ENCODE measurements at regions not wholly inside any gene's neighbourhood (a gene's known extent, or its start where the extent isn't known, plus 50 kb on each side); places are given as distances from the start of the nearest gene placed in this dataset.

DNA sequence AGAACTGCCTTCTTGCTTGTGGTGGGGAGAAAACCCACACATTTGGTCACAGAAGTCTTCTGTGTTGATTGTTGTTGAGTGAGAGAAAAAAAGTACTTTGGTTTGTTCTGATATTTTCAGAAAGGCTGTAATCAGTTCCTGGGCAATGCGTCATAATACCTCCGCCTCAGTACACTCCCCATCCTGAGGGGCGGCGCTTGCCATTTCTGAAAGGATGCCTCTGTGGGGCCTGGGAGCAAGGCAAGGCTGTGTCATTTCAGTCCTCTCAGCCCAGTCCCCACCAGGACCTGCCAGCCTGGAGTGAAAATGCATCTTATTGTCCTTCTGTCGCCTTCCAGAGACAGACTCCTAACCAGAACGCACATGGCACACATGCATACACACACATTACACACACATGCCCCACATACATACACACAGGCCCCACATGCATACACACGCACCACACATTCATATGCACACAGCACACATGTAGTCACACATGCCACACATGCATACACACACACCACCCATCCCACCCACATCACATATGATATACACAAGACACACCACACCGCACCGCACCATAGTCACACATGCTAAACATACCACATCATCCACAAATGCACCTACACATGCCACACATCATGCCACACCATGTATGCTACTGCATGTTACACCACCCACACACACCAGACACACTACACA lies 90.0 kb downstream of the CXCL12 start:
- TF ChIP-seq, protein P1, sequence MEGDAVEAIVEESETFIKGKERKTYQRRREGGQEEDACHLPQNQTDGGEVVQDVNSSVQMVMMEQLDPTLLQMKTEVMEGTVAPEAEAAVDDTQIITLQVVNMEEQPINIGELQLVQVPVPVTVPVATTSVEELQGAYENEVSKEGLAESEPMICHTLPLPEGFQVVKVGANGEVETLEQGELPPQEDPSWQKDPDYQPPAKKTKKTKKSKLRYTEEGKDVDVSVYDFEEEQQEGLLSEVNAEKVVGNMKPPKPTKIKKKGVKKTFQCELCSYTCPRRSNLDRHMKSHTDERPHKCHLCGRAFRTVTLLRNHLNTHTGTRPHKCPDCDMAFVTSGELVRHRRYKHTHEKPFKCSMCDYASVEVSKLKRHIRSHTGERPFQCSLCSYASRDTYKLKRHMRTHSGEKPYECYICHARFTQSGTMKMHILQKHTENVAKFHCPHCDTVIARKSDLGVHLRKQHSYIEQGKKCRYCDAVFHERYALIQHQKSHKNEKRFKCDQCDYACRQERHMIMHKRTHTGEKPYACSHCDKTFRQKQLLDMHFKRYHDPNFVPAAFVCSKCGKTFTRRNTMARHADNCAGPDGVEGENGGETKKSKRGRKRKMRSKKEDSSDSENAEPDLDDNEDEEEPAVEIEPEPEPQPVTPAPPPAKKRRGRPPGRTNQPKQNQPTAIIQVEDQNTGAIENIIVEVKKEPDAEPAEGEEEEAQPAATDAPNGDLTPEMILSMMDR (IDR thresholded peaks at IDR 0.05; ENCODE audit: low read depth, low read length, missing input control), result no peak
- TF ChIP-seq RAD21 (IDR thresholded peaks at IDR 0.05) (no peak), GABPA (IDR thresholded peaks at IDR 0.05 in 1 of 2, conservative IDR thresholded peaks at IDR 0.05 in 1 of 2) (no peak), SP1 (IDR thresholded peaks at IDR 0.05) (no peak), TAF1 (conservative IDR thresholded peaks at IDR 0.05) (no peak), FOXA1 (IDR thresholded peaks at IDR 0.05) (no peak), JUND (IDR thresholded peaks at IDR 0.05) (no peak)
- TF ChIP-seq, protein P2, sequence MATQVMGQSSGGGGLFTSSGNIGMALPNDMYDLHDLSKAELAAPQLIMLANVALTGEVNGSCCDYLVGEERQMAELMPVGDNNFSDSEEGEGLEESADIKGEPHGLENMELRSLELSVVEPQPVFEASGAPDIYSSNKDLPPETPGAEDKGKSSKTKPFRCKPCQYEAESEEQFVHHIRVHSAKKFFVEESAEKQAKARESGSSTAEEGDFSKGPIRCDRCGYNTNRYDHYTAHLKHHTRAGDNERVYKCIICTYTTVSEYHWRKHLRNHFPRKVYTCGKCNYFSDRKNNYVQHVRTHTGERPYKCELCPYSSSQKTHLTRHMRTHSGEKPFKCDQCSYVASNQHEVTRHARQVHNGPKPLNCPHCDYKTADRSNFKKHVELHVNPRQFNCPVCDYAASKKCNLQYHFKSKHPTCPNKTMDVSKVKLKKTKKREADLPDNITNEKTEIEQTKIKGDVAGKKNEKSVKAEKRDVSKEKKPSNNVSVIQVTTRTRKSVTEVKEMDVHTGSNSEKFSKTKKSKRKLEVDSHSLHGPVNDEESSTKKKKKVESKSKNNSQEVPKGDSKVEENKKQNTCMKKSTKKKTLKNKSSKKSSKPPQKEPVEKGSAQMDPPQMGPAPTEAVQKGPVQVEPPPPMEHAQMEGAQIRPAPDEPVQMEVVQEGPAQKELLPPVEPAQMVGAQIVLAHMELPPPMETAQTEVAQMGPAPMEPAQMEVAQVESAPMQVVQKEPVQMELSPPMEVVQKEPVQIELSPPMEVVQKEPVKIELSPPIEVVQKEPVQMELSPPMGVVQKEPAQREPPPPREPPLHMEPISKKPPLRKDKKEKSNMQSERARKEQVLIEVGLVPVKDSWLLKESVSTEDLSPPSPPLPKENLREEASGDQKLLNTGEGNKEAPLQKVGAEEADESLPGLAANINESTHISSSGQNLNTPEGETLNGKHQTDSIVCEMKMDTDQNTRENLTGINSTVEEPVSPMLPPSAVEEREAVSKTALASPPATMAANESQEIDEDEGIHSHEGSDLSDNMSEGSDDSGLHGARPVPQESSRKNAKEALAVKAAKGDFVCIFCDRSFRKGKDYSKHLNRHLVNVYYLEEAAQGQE (IDR thresholded peaks at IDR 0.05), result no peak

Data from liver (tissue), 3 donors.